ENCODE measurements at regions not wholly inside any gene's neighbourhood (a gene's known extent, or its start where the extent isn't known, plus 50 kb on each side); places are given as distances from the start of the nearest gene placed in this dataset.

GRCh38 chr10:108709927-108710722 is 1213.2 kb downstream of the XPNPEP1 start:
- TF ChIP-seq CTCF (IDR thresholded peaks at IDR 0.05) (no peak), POLR2A (IDR thresholded peaks at IDR 0.05) (no peak), EP300 (IDR thresholded peaks at IDR 0.05) (no peak), POLR2AphosphoS5 (IDR thresholded peaks at IDR 0.05) (no peak)
